ENCODE measurements at regions not wholly inside any gene's neighbourhood (a gene's known extent, or its start where the extent isn't known, plus 50 kb on each side); places are given as distances from the start of the nearest gene placed in this dataset.

- no peak for DNase-seq
Observed at GRCh38 chr15:35663956-35664355, 118.0 kb upstream of the DPH6 start.

- DNase-seq = no peak
Observed at GRCh38 chr15:35665896-35666536, 120.1 kb upstream of the DPH6 start.

GRCh38 chr15:35667908-35668307, 121.9 kb upstream of the DPH6 start:
- DNase-seq = no peak

GRCh38 chr15:35669021-35669420, 123.1 kb upstream of the DPH6 start:
- no peak for DNase-seq

DNA sequence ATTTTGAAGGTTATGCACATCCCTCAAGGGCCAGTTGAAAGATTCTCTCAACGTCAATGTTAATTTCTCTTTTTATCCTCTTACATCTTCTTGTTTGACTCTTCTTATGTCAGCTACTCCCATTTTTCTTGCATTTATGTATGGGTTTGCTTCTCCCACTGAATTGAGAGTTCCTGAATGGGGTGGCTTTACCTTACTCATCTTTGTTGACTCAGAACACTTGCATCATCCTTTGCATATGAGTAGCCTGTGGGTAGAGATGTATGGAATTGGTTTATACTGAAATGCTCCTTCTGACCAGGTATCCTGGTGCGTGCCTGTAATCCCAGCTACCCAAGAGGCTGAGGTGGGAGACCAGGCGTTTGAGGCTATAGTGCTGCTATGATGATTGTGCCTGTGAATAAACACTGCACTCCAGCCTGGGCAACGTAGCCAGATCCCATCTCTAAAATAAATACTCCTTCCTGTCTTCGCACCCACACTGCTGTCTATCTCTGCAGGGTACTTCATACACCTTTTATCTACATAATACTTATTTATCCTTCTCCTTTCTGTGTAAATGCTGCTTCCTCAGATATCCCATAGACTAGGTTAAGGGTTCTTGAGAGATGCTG, 123.6 kb upstream of the DPH6 start:
- DNase-seq = no peak

- DNase-seq = no peak
Observed at GRCh38 chr15:35671197-35671596, 125.2 kb upstream of the DPH6 start.

DNA sequence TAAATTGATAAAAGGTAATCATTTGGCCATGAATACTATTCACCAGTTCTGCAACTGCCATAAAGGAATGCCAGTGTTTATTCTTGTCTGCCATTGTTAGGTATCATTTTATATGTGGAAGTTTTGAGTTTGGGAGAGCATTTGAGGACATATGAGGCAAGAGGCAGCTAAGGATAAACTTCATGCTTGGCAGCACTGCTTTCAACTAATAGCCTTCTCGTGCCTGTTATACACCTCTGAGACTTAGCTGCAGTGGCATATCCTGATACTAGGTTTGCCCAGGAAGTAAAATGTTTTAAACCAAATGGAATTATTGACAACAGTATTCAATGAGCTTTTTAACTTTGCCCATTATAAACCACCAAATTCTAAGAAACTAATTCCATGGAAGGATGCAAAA, 126.0 kb upstream of the DPH6 start:
- DNase-seq = no peak

- DNase-seq = peak; percentile 2
Observed at GRCh38 chr15:35673093-35673684, 127.2 kb upstream of the DPH6 start.

DNA sequence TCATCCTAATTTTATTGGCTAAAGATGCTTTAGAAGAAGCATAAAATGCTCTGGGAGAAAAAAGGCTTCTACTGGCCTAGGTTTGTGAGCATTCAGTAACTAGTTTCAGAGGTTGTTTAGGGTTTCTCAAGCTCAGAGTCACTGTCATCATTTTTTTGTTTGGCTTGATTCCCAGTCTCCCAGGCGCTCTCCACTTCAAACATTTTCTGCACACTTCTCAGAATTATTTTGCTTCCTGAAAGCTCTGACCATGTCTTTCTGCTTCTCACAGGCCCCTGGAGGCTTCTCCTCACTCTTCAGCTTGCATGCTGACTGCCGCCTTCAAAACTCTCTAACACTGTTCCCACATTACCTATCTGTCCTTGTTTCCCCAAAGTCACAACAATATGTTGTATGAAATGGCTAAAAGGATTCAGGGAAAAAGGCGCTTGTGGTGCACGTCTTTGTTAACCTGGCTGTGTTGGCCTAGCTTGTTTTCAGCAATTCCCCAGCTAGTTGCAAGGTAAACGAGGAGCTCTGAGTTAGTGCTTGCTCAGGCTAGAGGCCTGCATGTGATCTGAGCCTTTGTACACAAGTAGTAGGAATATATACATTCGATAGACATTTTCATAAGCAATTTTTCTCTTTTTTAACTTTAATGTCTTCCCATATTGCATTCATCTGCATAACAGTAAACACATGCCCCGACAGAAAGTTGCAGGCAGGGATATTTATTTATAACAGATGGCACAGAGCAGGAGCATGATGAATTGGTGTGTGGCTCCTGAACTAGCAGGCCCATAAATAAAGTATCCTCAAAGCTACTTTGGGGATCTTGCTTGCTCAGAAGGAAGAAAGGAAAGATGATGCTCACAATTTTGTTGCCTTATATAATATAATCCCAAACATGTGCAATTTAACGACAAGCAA, 129.2 kb upstream of the DPH6 start:
- no peak for DNase-seq

- DNase-seq = no peak
Observed at GRCh38 chr15:35678774-35679173, 132.8 kb upstream of the DPH6 start.

GRCh38 chr15:35679186-35679585, 133.2 kb upstream of the DPH6 start:
- no peak for DNase-seq

DNA sequence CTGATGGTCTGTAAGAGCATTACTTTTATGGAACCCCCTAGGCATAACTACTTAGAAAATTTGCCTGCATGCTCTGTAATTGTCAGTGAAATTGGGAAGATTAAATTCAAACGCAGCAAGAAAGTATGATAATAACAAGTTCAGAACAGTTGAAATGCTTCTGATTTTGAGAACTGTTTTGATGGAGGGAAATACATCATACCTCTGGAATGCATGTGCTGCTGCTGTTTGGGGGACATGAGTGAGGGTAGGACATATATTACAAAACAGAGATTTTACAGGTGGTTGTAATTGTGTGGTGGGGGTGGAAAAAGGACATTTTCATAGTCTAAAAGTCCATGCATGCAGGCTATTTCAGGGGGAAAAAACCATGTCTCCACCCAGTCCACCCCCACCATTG, 135.0 kb upstream of the DPH6 start:
- DNase-seq = no peak

GRCh38 chr15:35686347-35686746, 140.4 kb upstream of the DPH6 start:
- no peak for DNase-seq

- DNase-seq = no peak
Observed at GRCh38 chr15:35689266-35689665, 143.3 kb upstream of the DPH6 start.

DNA sequence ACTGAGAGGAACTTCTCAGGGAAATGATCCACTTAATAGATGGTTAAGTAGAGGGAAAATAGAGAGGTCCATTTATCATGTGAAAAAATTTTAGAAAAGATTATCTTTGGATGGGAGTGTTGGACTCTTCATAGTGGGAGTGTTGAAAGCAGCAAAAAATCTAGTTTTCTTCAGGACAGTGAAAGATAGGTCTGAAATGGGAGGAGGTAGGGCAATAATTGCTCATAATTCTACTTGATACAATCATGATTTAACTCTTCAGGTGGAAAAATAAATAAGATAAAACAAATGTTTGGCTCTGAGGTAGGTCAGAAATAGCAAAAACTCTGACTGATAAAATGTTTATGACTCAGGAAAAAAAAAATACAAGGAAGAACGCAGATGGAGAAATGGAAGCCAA, 144.1 kb upstream of the DPH6 start:
- no peak for DNase-seq

DNA sequence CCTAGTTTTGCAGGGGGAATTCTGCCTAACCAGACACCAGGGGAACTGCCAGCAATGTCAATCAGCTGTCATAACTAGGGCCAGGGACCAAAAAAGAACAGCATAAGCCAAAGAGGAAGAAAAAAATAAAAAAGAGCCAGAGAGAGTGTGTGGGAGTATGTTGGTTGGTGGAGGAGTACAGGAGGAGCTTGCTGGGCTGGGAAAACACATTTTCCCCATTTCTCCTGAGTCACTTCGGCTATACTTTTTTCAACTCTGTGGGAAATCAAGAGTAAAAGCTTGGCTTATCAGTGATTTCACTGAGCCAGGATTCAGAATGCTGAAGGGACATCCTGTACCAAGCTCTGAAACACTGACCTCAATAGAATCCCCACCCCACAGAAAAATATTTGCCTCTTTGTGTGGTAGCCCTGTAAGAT, 144.7 kb upstream of the DPH6 start:
- DNase-seq = no peak

- DNase-seq = no peak
Observed at GRCh38 chr15:35691173-35691761, 145.3 kb upstream of the DPH6 start.

DNA sequence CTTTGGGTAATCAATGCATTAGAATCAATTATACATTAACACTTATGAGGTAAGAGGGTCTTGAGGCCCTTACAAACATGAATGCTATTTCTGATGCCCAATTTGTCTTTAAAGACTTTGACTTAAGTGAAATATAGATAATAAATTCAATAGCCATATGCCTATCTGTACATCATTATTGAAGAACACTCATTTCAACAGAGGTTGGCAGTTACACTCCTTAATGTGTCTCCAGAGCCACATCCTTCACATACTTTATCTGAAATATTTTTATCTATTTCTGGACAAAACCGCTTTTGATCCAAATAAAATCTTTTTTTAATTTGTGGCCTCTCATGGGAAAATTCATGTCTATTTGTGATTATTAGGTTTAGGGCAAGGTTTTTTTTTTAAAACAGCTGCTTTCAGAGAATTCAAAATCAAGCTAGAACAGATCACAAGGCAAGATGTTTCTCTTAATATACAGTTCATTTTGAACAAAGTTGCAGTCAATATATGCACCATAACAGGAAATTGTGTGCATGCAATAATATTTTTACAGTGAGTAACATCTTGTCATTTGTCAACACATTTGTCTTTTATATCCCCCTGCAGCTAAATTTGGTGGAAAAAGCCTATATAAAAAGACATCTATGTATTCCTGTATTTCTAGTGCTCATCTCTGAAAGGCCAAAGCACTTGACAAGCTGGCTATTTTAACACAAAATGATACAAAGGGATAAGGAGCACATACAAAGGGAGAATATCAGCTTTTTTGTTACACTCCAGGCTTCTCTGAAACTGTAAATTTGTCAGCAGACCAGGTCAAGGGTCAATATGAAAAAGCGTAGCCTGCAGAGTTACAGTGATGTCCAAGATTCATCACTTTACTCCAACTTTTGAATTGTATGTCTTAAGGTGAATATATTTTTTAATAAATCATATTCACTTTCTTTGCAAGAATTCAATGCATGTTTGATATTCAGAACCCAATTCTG, 146.2 kb upstream of the DPH6 start:
- DNase-seq = no peak

GRCh38 chr15:35693286-35693685, 147.3 kb upstream of the DPH6 start:
- no peak for DNase-seq

- DNase-seq = no peak
Observed at GRCh38 chr15:35693886-35694285, 147.9 kb upstream of the DPH6 start.

GRCh38 chr15:35695003-35695402, 149.0 kb upstream of the DPH6 start:
- no peak for DNase-seq

- no peak for DNase-seq
Observed at GRCh38 chr15:35696767-35697231, 150.8 kb upstream of the DPH6 start.
